ENCODE measurements at regions not wholly inside any gene's neighbourhood (a gene's known extent, or its start where the extent isn't known, plus 50 kb on each side); places are given as distances from the start of the nearest gene placed in this dataset.

DNA sequence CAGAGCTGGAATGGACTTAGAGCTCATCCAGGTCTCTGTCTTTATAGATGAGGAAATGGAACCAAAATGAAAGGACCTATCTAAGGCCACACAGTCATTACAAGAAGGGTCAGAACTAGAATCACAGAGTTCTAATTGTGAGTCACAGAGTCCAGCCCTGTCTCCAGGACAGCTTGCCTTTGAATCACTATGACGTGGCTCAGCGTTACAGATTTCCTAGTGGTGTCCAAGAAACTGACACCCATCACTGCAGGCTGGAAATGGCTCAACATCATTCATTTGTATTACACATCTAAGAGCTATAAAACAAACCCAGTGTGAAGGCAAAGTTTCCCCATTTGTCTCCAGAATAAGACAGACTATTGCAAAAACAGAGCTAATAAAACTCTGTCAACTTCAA, 164.3 kb upstream of the SIX2 start:
- Histone ChIP-seq H3K4me3 (replicated peaks; ENCODE audit: insufficient read depth, low read length) (no peak overlapping the region), H3K27me3 (ENCODE audit: insufficient read depth, poor library complexity, severe bottlenecking) (peaks cover 42% of the 10 kb centered on the region), H3K27ac (replicated peaks) (no peak overlapping the region)
- TF ChIP-seq GABPA (IDR thresholded peaks at IDR 0.05; ENCODE audit: low read depth) (no peak), SPI1 (IDR thresholded peaks at IDR 0.05; ENCODE audit: borderline replicate concordance, low read depth) (no peak), CTCF (IDR thresholded peaks at IDR 0.05; ENCODE audit: insufficient read depth, low read length) (no peak), POLR2AphosphoS5 (IDR thresholded peaks at IDR 0.05; ENCODE audit: low read depth) (no peak)
- TF ChIP-seq, protein P1, sequence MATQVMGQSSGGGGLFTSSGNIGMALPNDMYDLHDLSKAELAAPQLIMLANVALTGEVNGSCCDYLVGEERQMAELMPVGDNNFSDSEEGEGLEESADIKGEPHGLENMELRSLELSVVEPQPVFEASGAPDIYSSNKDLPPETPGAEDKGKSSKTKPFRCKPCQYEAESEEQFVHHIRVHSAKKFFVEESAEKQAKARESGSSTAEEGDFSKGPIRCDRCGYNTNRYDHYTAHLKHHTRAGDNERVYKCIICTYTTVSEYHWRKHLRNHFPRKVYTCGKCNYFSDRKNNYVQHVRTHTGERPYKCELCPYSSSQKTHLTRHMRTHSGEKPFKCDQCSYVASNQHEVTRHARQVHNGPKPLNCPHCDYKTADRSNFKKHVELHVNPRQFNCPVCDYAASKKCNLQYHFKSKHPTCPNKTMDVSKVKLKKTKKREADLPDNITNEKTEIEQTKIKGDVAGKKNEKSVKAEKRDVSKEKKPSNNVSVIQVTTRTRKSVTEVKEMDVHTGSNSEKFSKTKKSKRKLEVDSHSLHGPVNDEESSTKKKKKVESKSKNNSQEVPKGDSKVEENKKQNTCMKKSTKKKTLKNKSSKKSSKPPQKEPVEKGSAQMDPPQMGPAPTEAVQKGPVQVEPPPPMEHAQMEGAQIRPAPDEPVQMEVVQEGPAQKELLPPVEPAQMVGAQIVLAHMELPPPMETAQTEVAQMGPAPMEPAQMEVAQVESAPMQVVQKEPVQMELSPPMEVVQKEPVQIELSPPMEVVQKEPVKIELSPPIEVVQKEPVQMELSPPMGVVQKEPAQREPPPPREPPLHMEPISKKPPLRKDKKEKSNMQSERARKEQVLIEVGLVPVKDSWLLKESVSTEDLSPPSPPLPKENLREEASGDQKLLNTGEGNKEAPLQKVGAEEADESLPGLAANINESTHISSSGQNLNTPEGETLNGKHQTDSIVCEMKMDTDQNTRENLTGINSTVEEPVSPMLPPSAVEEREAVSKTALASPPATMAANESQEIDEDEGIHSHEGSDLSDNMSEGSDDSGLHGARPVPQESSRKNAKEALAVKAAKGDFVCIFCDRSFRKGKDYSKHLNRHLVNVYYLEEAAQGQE (IDR thresholded peaks at IDR 0.05; ENCODE audit: insufficient replicate concordance, low read depth): no peak
- DNase-seq (ENCODE audit: low read depth in 1 of 2, low spot score in 1 of 2): no peak

DNA sequence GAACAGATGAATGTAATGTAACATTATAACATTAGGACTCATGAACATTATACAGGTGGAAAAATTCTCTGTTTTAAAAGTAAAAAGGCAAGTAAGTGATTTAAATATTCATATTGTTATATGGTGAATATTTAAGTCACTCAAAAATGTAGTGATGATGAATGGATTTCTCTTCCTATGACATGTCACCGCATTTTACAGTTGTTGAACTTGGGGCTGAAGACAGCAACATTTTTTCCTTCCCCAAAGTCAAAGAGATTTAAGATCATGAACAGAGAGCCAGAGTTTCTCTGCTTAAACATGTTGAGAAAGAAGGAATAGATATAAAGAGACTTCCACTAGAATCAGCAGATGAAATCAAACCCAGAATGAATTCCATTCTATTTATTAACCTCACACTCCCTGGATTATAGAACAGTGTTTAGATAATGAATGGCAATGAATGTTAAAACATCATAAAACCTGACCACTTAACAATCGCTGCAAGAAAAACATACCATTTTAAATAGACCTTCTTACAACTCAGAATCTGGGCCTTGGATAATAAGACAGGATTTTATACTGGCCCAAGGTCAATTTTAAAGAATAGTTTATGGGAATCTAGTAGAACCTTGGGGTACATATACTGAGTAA, 163.6 kb upstream of the SIX2 start:
- Histone ChIP-seq H3K27ac (replicated peaks) (no peak overlapping the region), H3K27me3 (ENCODE audit: insufficient read depth, poor library complexity, severe bottlenecking) (peaks cover 48% of the 10 kb centered on the region), H3K4me3 (replicated peaks; ENCODE audit: insufficient read depth, low read length) (no peak overlapping the region)
- TF ChIP-seq POLR2AphosphoS5 (IDR thresholded peaks at IDR 0.05; ENCODE audit: low read depth) (no peak), SPI1 (IDR thresholded peaks at IDR 0.05; ENCODE audit: borderline replicate concordance, low read depth) (no peak), CTCF (IDR thresholded peaks at IDR 0.05; ENCODE audit: insufficient read depth, low read length) (no peak), GABPA (IDR thresholded peaks at IDR 0.05; ENCODE audit: low read depth) (no peak)
- TF ChIP-seq, protein P1 (IDR thresholded peaks at IDR 0.05; ENCODE audit: insufficient replicate concordance, low read depth): no peak
- no peak for DNase-seq (ENCODE audit: low read depth in 1 of 2, low spot score in 1 of 2)

- no peak for TF ChIP-seq CTCF (IDR thresholded peaks at IDR 0.05; ENCODE audit: insufficient read depth, low read length)
- DNase-seq (ENCODE audit: low read depth in 1 of 2, low spot score in 1 of 2): no peak
- Histone ChIP-seq H3K4me3 (replicated peaks; ENCODE audit: insufficient read depth, low read length) (no peak overlapping the region), H3K27me3 (ENCODE audit: insufficient read depth, poor library complexity, severe bottlenecking) (peaks cover 51% of the 10 kb centered on the region), H3K27ac (replicated peaks) (no peak overlapping the region)
These were observed 162.9 kb upstream of the SIX2 start for GRCh38 chr2:45172142-45172541.

DNA sequence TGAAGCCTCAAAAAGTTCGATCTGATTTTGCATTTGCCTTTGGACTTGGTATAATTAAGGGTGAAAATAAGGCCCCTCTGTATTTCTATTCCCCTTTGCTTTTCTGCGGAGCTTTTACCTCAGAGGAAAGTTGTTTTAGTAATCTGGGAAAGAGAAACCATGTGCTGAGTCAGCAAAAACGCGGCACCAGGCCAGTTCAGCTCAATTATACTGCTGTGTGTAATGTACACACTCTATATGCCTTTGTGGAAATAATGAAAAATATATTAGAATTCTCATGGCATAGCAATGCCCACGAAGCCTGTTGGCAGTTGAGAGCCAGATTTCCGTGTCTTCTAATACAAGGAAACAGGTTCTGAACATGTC, 161.9 kb upstream of the SIX2 start:
- Histone ChIP-seq H3K27ac (replicated peaks) (no peak overlapping the region), H3K27me3 (ENCODE audit: insufficient read depth, poor library complexity, severe bottlenecking) (peaks cover 51% of the 10 kb centered on the region), H3K4me3 (replicated peaks; ENCODE audit: insufficient read depth, low read length) (no peak overlapping the region)
- DNase-seq (ENCODE audit: low read depth in 1 of 2, low spot score in 1 of 2): no peak
- TF ChIP-seq, protein P1 (IDR thresholded peaks at IDR 0.05; ENCODE audit: insufficient replicate concordance, low read depth): no peak
- no peak for TF ChIP-seq POLR2AphosphoS5 (IDR thresholded peaks at IDR 0.05; ENCODE audit: low read depth)
- no peak for TF ChIP-seq GABPA (IDR thresholded peaks at IDR 0.05; ENCODE audit: low read depth)
- TF ChIP-seq SPI1 (IDR thresholded peaks at IDR 0.05; ENCODE audit: borderline replicate concordance, low read depth): no peak
- TF ChIP-seq CTCF (IDR thresholded peaks at IDR 0.05; ENCODE audit: insufficient read depth, low read length): no peak
